GM23338 (cell line): ENCODE measurements at regions not wholly inside any gene's neighbourhood (a gene's known extent, or its start where the extent isn't known, plus 50 kb on each side); places are given as distances from the start of the nearest gene placed in this dataset.
"Not testable (repeated sequence)": the region's sequence is repeated elsewhere in the genome, so short reads cannot be mapped to it uniquely, and the experiment has no call there.

Source experiments
- ATAC-seq: fragments of 200-7000 bp; cut with Tn5 transposase; 3 replicates; pipeline ENCODE4 v1.9.1; 2020
- DNase-seq: peaks from one replicate; pipeline ENCODE4 v3.0.0-alpha.2; 2015; ENCODE audit warnings: low spot score
- H2AFZ ChIP-seq: fragments of 200-600 bp; sonication (generic); 2 replicates; pipeline ENCODE4 v1.8.0; 2016; ENCODE audit warnings: antibody characterized with exemption, mild to moderate bottlenecking, moderate library complexity
- H3F3A ChIP-seq: fragments of 200-600 bp; sonication (generic); replicated peaks from 2 replicates; pipeline ENCODE4 v1.8.0; 2017; ENCODE audit warnings: antibody characterized with exemption, mixed run types, low read depth
- H3K27ac ChIP-seq: fragments of 200-600 bp; sonication (generic); 2 replicates; pipeline ENCODE4 v1.6.1; 2016; ENCODE audit warnings: low read depth
- H3K27me3 ChIP-seq: fragments of 200-600 bp; sonication (generic); 2 replicates; pipeline ENCODE4 v1.8.0; 2016; ENCODE audit warnings: mild to moderate bottlenecking, mixed run types, moderate library complexity; ENCODE audit not compliant: insufficient read depth
- H3K36me3 ChIP-seq: fragments of 200-600 bp; sonication (generic); 2 replicates; pipeline ENCODE4 v1.8.0; 2016; ENCODE audit warnings: mild to moderate bottlenecking; ENCODE audit not compliant: insufficient read depth
- H3K4me1 ChIP-seq: fragments of 200-600 bp; sonication (generic); 2 replicates; pipeline ENCODE4 v1.8.0; 2016; ENCODE audit warnings: mild to moderate bottlenecking, moderate library complexity; ENCODE audit not compliant: insufficient read depth
- H3K4me2 ChIP-seq: fragments of 200-600 bp; sonication (generic); 2 replicates; pipeline ENCODE4 v1.7.1; 2017; ENCODE audit warnings: mixed run types
- H3K4me3 ChIP-seq: fragments of 200-600 bp; sonication (generic); 2 replicates; pipeline ENCODE4 v1.6.1; 2016; ENCODE audit warnings: mixed run types
- H3K79me2 ChIP-seq: fragments of 200-600 bp; sonication (generic); replicated peaks from 2 replicates; pipeline ENCODE4 v1.8.0; 2017; ENCODE audit warnings: mild to moderate bottlenecking; ENCODE audit not compliant: insufficient read depth
- H3K9me2 ChIP-seq: fragments of 200-600 bp; sonication (generic); 2 replicates; pipeline ENCODE4 v1.8.0; 2017; ENCODE audit not compliant: insufficient read depth
- H4K20me1 ChIP-seq: fragments of 200-600 bp; sonication (generic); replicated peaks from 2 replicates; pipeline ENCODE4 v1.8.0; 2017; ENCODE audit warnings: mild to moderate bottlenecking; ENCODE audit not compliant: insufficient read depth
- H3K27ac Mint-ChIP-seq: 2 replicates; pipeline ENCODE4 v1.8.0; 2020; ENCODE audit warnings: inconsistent platforms, mild to moderate bottlenecking, moderate library complexity, mixed read lengths
- H3K27me3 Mint-ChIP-seq: 3 replicates; pipeline ENCODE4 v1.8.0; 2022; ENCODE audit warnings: low read depth, mild to moderate bottlenecking, moderate library complexity, mixed read lengths, inconsistent platforms; ENCODE audit not compliant: insufficient read depth, poor library complexity
- H3K36me3 Mint-ChIP-seq: 3 replicates; pipeline ENCODE4 v1.8.0; 2021; ENCODE audit warnings: low read depth, mild to moderate bottlenecking, inconsistent platforms, moderate library complexity, mixed read lengths
- H3K4me1 Mint-ChIP-seq: 3 replicates; pipeline ENCODE4 v1.8.0; 2020; ENCODE audit warnings: mild to moderate bottlenecking, inconsistent platforms, mixed read lengths
- H3K4me3 Mint-ChIP-seq: 3 replicates; pipeline ENCODE4 v1.8.0; 2021; ENCODE audit warnings: moderate library complexity, mild to moderate bottlenecking, inconsistent platforms, mixed read lengths
- H3K9me3 Mint-ChIP-seq: 3 replicates; pipeline ENCODE4 v1.8.0; 2020; ENCODE audit warnings: moderate library complexity, mild to moderate bottlenecking, inconsistent platforms, mixed read lengths
- CREB1 ChIP-seq: fragments of 250-450 bp; sonication (Bioruptor Pico); IDR thresholded peaks from 2 replicates; pipeline ENCODE4 v1.5.0; 2020; ENCODE audit warnings: low read depth, mild to moderate bottlenecking, moderate library complexity
- CTCF ChIP-seq, 2 experiments: fragments of 200-600 bp in 1 of 2; sonication (generic) in 1 of 2; conservative IDR thresholded peaks; 2 replicates each; pipeline versions ENCODE4 v1.5.1 to v1.6.1; 2016 to 2017; ENCODE audit warnings: antibody characterized with exemption in 2 of 2, low read depth in 2 of 2, mild to moderate bottlenecking in 2 of 2, moderate library complexity in 1 of 2
- ETS1 ChIP-seq: IDR thresholded peaks from 2 replicates; pipeline ENCODE4 v1.6.1; 2016; ENCODE audit warnings: antibody characterized with exemption
- EZH2 ChIP-seq: fragments of 200-600 bp; sonication (generic); IDR thresholded peaks from one replicate; pipeline ENCODE4 v1.8.0; 2017; ENCODE audit warnings: antibody characterized with exemption, mild to moderate bottlenecking, low read depth; ENCODE audit not compliant: unreplicated experiment
- EZH2phosphoT487 ChIP-seq: fragments of 200-600 bp; sonication (generic); IDR thresholded peaks from one replicate; pipeline ENCODE4 v1.8.1; 2018; ENCODE audit warnings: antibody characterized with exemption; ENCODE audit not compliant: unreplicated experiment
- JUNB ChIP-seq: IDR thresholded peaks from one replicate; pipeline ENCODE4 v1.6.1; 2016; ENCODE audit warnings: antibody characterized with exemption; ENCODE audit not compliant: unreplicated experiment
- NANOG ChIP-seq: IDR thresholded peaks from 2 replicates; pipeline ENCODE4 v1.6.1; 2016; ENCODE audit warnings: antibody characterized with exemption, borderline replicate concordance
- POLR2AphosphoS5 ChIP-seq: IDR thresholded peaks from 2 replicates; pipeline ENCODE4 v1.6.1; 2016; ENCODE audit warnings: antibody characterized with exemption, low read depth
- REST ChIP-seq: IDR thresholded peaks from one replicate; pipeline ENCODE4 v1.6.1; 2018; ENCODE audit warnings: antibody characterized with exemption; ENCODE audit not compliant: unreplicated experiment
- STAT1 ChIP-seq: IDR thresholded peaks from one replicate; pipeline ENCODE4 v1.6.1; 2016; ENCODE audit warnings: antibody characterized with exemption; ENCODE audit not compliant: unreplicated experiment
- ZNF331 ChIP-seq: fragments of 250-450 bp; sonication (Bioruptor Pico); IDR thresholded peaks from 2 replicates; pipeline ENCODE4 v1.5.0; 2020; ENCODE audit warnings: low read depth, mild to moderate bottlenecking, moderate library complexity

GRCh38 chr15:62517541-62517940, 352.5 kb upstream of the C2CD4B start:
- H3K9me2 ChIP-seq, result no peaks in the 10 kb centered on the region
- no peaks in the 10 kb centered on the region for H3K36me3 Mint-ChIP-seq
- peaks cover 41% of the 10 kb centered on the region for H3K4me1 ChIP-seq
- H3K27me3 ChIP-seq, result no peaks in the 10 kb centered on the region
- DNase-seq, result no peak
- H3K27ac ChIP-seq, result no peak overlapping the region
- H3K79me2 ChIP-seq, result no peaks in the 10 kb centered on the region; the same call in 1 of the 2 replicates
- H3K9me3 Mint-ChIP-seq, result no peaks in the 10 kb centered on the region
- no peak overlapping the region for H3K27ac Mint-ChIP-seq
- H3K36me3 ChIP-seq, result no peaks in the 10 kb centered on the region
- no peak overlapping the region for H3K4me3 ChIP-seq
- no peaks in the 10 kb centered on the region for H4K20me1 ChIP-seq
- no peaks in the 10 kb centered on the region for H3F3A ChIP-seq
- H3K4me3 Mint-ChIP-seq, result no peak overlapping the region
- no peak overlapping the region for H3K4me2 ChIP-seq
- no peak overlapping the region for H2AFZ ChIP-seq
- H3K27me3 Mint-ChIP-seq, result peaks cover 2% of the 10 kb centered on the region
- H3K4me1 Mint-ChIP-seq, result peaks cover 52% of the 10 kb centered on the region
- TF ChIP-seq STAT1 (no peak), EZH2 (no peak), EZH2phosphoT487 (no peak), CTCF (conservative IDR thresholded peaks at IDR 0.05; ENCODE audit: low read depth in 2 of 2) (no peak), CREB1 (no peak), JUNB (no peak), ZNF331 (CRISPR knock-in tag) (no peak), NANOG (no peak), POLR2AphosphoS5 (no peak)
- ATAC-seq, result no peak

DNA sequence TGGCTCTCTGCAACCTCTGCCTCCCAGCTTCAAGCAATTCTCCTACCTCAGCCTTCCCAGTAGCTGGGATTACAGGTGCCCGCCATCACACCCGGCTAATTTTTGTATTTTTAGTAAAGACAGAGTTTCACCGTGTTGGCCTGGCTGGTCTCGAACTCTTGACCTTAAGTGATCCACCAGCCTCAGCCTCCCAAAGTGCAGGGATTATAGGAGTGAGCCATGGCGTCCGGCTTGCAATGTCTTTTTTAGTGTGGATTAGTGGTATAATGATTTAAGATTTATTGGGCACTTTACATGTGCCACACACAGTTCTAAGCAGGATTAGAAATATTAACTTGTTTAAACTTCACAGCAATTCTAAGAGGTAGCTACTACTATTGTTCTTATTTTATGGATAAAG, 353.6 kb upstream of the C2CD4B start:
- peaks cover 38% of the 10 kb centered on the region for H3K4me1 ChIP-seq
- H3K4me2 ChIP-seq, H3K27ac Mint-ChIP-seq, H3K36me3 Mint-ChIP-seq, DNase-seq, H3K27me3 Mint-ChIP-seq, H3K27ac ChIP-seq, H3K9me2 ChIP-seq, H3K36me3 ChIP-seq, H3F3A ChIP-seq, H3K4me3 Mint-ChIP-seq, ATAC-seq, H3K27me3 ChIP-seq, H2AFZ ChIP-seq, H3K9me3 Mint-ChIP-seq, H3K79me2 ChIP-seq, H3K4me3 ChIP-seq, H4K20me1 ChIP-seq: not testable (repeated sequence)
- peaks cover 51% of the 10 kb centered on the region for H3K4me1 Mint-ChIP-seq

DNA sequence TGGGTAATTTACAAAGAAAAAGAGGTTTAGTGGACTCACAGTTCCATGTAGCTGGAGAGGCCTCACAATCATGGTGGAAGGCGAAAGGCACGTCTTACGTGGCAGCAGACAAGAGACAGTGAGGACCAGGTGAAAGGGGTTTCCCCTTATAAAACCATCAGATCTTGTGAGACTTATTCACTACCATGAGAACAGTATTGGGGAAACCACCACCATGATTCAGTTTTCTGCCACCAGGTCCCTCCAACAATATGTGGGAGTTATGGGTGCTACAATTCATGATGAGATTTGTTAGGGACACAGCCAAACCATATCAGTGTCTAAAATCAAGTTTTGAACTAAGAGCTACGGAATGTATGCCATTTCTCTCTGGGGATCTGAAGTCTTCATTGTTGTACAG, 354.8 kb upstream of the C2CD4B start:
- H3K27ac ChIP-seq, result no peak overlapping the region
- H3K4me2 ChIP-seq, result no peak overlapping the region
- peaks cover 31% of the 10 kb centered on the region for H3K4me1 ChIP-seq
- Mint-ChIP-seq H3K36me3 (no peaks in the 10 kb centered on the region), H3K27ac (no peak overlapping the region), H3K9me3 (no peaks in the 10 kb centered on the region), H3K4me3 (no peak overlapping the region), H3K27me3 (no peaks in the 10 kb centered on the region), H3K4me1 (peaks cover 38% of the 10 kb centered on the region)
- no peak overlapping the region for H2AFZ ChIP-seq
- no peaks in the 10 kb centered on the region for H3F3A ChIP-seq
- no peaks in the 10 kb centered on the region for H3K27me3 ChIP-seq
- H4K20me1 ChIP-seq, result no peaks in the 10 kb centered on the region
- no peaks in the 10 kb centered on the region; the same call in 1 of the 2 replicates for H3K79me2 ChIP-seq
- H3K4me3 ChIP-seq, result no peak overlapping the region
- no peaks in the 10 kb centered on the region for H3K9me2 ChIP-seq
- no peak for ATAC-seq
- no peaks in the 10 kb centered on the region for H3K36me3 ChIP-seq
- DNase-seq, result no peak
- TF ChIP-seq CREB1, result no peak
- TF ChIP-seq JUNB, result no peak
- no peak for TF ChIP-seq REST
- TF ChIP-seq CTCF (conservative IDR thresholded peaks at IDR 0.05; ENCODE audit: low read depth in 2 of 2), result no peak
- no peak for TF ChIP-seq NANOG
- no peak for TF ChIP-seq ETS1
- TF ChIP-seq EZH2, result no peak
- TF ChIP-seq EZH2phosphoT487, result no peak
- no peak for TF ChIP-seq POLR2AphosphoS5
- no peak for TF ChIP-seq ZNF331 (CRISPR knock-in tag)
